Kidney (tissue), 13 donors: ENCODE measurements at regions not wholly inside any gene's neighbourhood (a gene's known extent, or its start where the extent isn't known, plus 50 kb on each side); places are given as distances from the start of the nearest gene placed in this dataset.

Experiments
- DNase-seq, 5 donors: peaks; one replicate each; pipeline ENCODE4 v3.0.0-alpha.2; 2013 to 2020
- FAIRE-seq: peaks from 2 replicates; lab custom pipeline; 2012; peaks lifted over from hg19 to GRCh38; lab: Jason Lieb, UNC
- H3K27ac ChIP-seq, 2 donors: one replicate each; pipeline ENCODE4 v1.7.0; 2013; ENCODE audit warnings: low read depth in 2 of 2, low read length in 2 of 2, inconsistent platforms in 1 of 2
- H3K27me3 ChIP-seq: one replicate; pipeline ENCODE4 v1.7.1; 2013; ENCODE audit warnings: low read length, inconsistent platforms; ENCODE audit not compliant: control insufficient read depth, insufficient read depth
- H3K36me3 ChIP-seq, 3 donors: one replicate each; pipeline versions ENCODE4 v1.7.0 to v1.7.1; 2013; ENCODE audit warnings: low read length in 3 of 3, control low read depth in 1 of 3, inconsistent platforms in 1 of 3; ENCODE audit not compliant: insufficient read depth in 3 of 3, control insufficient read depth in 2 of 3
- H3K4me1 ChIP-seq, 3 donors: one replicate each; pipeline versions ENCODE4 v1.7.0 to v1.7.1; 2013; ENCODE audit warnings: low read length in 3 of 3, inconsistent platforms in 1 of 3, low read depth in 1 of 3; ENCODE audit not compliant: control insufficient read depth in 2 of 3, insufficient read depth in 2 of 3
- H3K4me3 ChIP-seq, 3 donors: one replicate each; pipeline versions ENCODE4 v1.7.0 to v1.8.1; 2013; ENCODE audit warnings: low read length in 3 of 3, control low read depth in 1 of 3, inconsistent platforms in 1 of 3
- H3K9ac ChIP-seq, 3 donors: one replicate each; pipeline versions ENCODE4 v1.7.0 to v1.7.1; 2013; ENCODE audit warnings: low read length in 3 of 3, control low read depth in 1 of 3, inconsistent platforms in 1 of 3
- H3K9me3 ChIP-seq, 3 donors: one replicate each; pipeline versions ENCODE4 v1.7.0 to v1.7.1; 2013; ENCODE audit warnings: low read length in 3 of 3, control low read depth in 1 of 3, inconsistent platforms in 1 of 3; ENCODE audit not compliant: control insufficient read depth in 2 of 3, insufficient read depth in 1 of 3
- CTCF ChIP-seq: IDR thresholded peaks from 3 replicates; pipeline ENCODE4 v1.5.1; 2012; ENCODE audit warnings: mild to moderate bottlenecking, moderate library complexity, borderline replicate concordance; ENCODE audit not compliant: insufficient read depth; ENCODE audit errors: extremely low read depth
- intact Hi-C: fragments of 100-400 bp; cut with DNase I; formaldehyde crosslinking; loops from one replicate; pipeline ENCODE4 v1.11.1; 2022
- donor health status: control.
- donor health status: control.
- donor health status: control.
- donor health status: control.
- donor health status: control.
- donor health status: DM: yes; HTN: yes; CAD: no.
- donor health status: Normal renal cell carcinoma (clear cell type).

GRCh38 chr16:73996624-73997339, 299.8 kb upstream of the PSMD7 start:
- no peak overlapping the region for H3K4me3 ChIP-seq
- H3K36me3 ChIP-seq = no peaks in the 10 kb centered on the region
- no peak overlapping the region for H3K27ac ChIP-seq
- no peaks in the 10 kb centered on the region for H3K27me3 ChIP-seq
- FAIRE-seq (no peak), DNase-seq (no peak)
- H3K9me3 ChIP-seq = peaks cover 0 to 9% (median 0%) of the 10 kb centered on the region in 3 donors
- no peaks in the 10 kb centered on the region for H3K4me1 ChIP-seq
- TF ChIP-seq CTCF = no peak
- intact Hi-C loops = no loop called here
- H3K9ac ChIP-seq = no peak overlapping the region

- no peaks in the 10 kb centered on the region for H3K4me1 ChIP-seq
- H3K27me3 ChIP-seq = no peaks in the 10 kb centered on the region
- intact Hi-C loops = no loop called here
- H3K4me3 ChIP-seq = no peak overlapping the region
- TF ChIP-seq CTCF = no peak
- no peak overlapping the region for H3K9ac ChIP-seq
- no peak overlapping the region for H3K27ac ChIP-seq
- DNase-seq (no peak), FAIRE-seq (no peak)
- H3K36me3 ChIP-seq = no peaks in the 10 kb centered on the region
- H3K9me3 ChIP-seq = peaks cover 0 to 4% (median 0%) of the 10 kb centered on the region in 3 donors
Measured at GRCh38 chr16:73993878-73994277, 302.7 kb upstream of the PSMD7 start.

DNA sequence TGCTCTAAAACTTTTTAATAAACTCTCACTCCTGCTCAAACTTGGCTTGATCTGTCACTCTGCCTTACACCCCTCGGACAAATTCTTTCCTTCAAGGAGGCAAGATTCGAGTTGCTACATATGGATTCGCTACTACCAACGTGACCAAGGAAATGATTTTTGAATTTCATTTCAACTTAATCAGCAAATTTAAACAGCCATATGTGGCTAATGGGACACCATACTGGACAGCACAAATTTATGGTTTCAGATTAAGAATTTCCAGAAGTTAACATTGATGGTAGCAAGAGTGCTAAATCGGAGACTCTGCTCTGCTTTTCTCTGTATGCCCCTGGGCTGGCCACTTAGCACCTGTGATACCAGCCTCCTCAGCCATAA, 318.2 kb upstream of the PSMD7 start:
- Histone ChIP-seq H3K9me3 (no peaks in the 10 kb centered on the region), H3K36me3 (no peaks in the 10 kb centered on the region), H3K27ac (no peak overlapping the region), H3K27me3 (no peaks in the 10 kb centered on the region), H3K9ac (no peak overlapping the region), H3K4me1 (no peaks in the 10 kb centered on the region), H3K4me3 (no peak overlapping the region)
- intact Hi-C loops = no loop called here
- no peak for FAIRE-seq
- TF ChIP-seq CTCF = no peak
- no peak for DNase-seq

DNA sequence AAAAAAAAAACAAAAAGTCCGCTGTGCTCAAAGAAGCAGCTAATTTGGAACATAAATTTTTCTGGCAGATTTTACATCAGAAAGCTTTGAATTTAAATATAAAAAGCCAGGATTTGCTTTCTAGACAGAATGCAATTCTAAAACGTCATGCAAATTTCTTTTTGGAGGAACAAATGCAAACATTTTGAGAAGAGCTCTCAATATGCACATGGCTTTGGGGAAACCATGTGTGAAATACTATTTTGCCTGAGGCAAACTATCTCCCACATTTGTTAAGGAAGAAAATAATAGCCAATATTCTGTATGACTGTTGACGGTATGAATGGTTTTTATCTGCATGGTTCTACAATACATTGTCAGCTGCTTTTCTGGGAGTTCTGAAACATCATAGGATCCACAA, 320.0 kb upstream of the PSMD7 start:
- Histone ChIP-seq H3K36me3 (no peaks in the 10 kb centered on the region), H3K27ac (no peak overlapping the region), H3K4me1 (no peaks in the 10 kb centered on the region), H3K9ac (no peak overlapping the region), H3K27me3 (no peaks in the 10 kb centered on the region), H3K9me3 (no peaks in the 10 kb centered on the region), H3K4me3 (no peak overlapping the region)
- TF ChIP-seq CTCF = no peak
- DNase-seq = no peak
- intact Hi-C loops = no loop called here
- no peak for FAIRE-seq
